ENCODE measurements at regions not wholly inside any gene's neighbourhood (a gene's known extent, or its start where the extent isn't known, plus 50 kb on each side); places are given as distances from the start of the nearest gene placed in this dataset.

DNA sequence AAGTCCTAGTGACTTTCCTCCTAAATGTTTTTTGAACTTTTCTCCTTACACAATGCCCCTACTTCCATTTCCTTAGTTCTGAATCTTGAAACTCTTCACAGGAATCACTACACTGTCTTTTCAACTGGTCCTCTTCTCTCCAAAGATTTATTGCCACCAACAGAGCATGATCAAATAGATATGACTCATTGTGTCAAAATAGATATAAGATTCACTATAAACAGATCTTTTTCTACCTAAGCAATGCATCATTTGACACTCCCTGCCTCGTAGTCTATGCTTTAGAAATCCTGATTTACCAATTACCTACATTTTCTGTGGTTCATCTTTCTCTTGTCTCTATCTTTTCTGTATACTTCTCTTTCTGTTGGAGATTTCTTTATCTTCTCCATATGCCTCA is 789.6 kb upstream of the SLIT2 start:
- no peak overlapping the region for H3K4me3 ChIP-seq (ENCODE audit: low read depth, low read length)
- no peak for DNase-seq (ENCODE audit: low read depth)
- TF ChIP-seq, protein P1, sequence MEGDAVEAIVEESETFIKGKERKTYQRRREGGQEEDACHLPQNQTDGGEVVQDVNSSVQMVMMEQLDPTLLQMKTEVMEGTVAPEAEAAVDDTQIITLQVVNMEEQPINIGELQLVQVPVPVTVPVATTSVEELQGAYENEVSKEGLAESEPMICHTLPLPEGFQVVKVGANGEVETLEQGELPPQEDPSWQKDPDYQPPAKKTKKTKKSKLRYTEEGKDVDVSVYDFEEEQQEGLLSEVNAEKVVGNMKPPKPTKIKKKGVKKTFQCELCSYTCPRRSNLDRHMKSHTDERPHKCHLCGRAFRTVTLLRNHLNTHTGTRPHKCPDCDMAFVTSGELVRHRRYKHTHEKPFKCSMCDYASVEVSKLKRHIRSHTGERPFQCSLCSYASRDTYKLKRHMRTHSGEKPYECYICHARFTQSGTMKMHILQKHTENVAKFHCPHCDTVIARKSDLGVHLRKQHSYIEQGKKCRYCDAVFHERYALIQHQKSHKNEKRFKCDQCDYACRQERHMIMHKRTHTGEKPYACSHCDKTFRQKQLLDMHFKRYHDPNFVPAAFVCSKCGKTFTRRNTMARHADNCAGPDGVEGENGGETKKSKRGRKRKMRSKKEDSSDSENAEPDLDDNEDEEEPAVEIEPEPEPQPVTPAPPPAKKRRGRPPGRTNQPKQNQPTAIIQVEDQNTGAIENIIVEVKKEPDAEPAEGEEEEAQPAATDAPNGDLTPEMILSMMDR (conservative IDR thresholded peaks at IDR 0.05; ENCODE audit: low read depth, low read length), result no peak

DNA sequence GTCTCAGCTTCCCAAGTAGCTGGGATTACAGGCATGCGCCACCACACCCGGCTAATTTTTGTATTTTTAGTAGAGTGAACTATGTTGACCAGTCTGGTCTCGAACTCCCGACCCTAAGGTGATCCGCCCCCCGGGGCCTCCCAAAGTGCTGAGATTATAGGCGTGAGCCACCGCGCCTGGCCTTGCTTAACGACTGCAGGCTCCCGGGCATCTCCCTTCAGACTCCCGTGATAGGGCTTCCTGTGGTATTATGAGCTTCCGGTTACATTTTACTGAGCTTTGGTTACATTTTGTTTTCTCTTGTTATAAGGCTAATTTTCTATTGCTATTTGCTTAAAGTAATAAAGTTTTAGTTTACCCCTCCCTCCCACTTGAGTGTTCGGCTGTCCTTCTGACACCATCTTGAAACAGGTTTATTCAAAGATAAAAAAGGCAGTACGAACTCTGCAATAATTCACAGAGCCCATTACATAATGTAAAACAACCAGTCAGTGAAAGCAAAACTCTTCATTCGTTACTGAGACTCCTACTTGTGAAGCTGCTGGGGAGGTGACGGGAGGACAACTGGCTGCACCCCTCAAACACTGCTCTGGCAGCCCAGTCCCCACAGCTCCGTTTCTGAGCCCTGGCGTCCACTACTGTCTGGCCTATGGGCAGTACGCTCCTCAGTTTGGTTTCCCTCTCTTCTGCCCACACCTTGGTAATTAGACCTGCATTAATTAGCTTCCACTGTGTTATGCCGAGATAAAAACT is 795.7 kb upstream of the SLIT2 start:
- no peak overlapping the region for H3K4me3 ChIP-seq (ENCODE audit: low read depth, low read length)
- no peak for DNase-seq (ENCODE audit: low read depth)
- TF ChIP-seq, protein P1 (conservative IDR thresholded peaks at IDR 0.05; ENCODE audit: low read depth, low read length), result no peak

DNA sequence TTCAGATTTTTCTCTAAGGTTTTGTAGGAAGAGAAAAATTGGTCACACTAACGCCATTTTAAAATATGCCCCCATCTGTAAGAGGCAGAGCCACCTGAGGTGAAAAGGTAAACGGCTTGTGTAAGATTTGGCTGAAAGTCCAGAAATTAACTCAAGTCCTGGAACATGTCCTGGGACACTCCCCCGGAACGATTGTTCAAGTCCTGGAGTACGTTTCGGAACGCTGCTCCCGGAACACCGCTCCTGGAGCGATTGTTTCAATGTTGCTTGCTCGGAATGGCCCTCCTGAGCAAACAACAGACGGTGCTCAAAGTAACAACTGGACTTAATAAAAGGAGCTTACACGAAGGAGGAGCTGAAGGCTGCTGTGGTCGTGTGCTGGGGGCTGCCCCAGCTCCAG is 796.5 kb upstream of the SLIT2 start:
- H3K4me3 ChIP-seq (ENCODE audit: low read depth, low read length), result no peak overlapping the region
- TF ChIP-seq, protein P1 (conservative IDR thresholded peaks at IDR 0.05; ENCODE audit: low read depth, low read length), result no peak
- DNase-seq (ENCODE audit: low read depth), result no peak

DNA sequence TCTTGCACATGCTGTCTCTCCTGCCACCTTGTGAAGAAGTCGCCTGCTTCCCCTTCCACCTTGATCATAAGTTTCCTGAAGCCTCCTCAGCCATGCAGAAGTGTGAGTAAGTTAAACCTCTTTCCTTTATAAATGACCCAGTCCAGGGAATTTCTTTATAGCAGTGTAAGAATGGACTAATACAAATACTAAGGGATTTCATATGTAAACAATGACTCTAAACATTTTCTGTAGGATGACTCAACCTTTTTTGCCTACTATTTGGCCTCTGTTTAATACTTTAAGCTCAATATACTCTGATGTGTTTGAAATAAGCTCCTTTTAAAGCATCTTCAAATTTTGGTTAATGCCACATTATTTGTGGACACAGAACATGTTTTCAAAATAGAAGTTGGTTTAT is 813.5 kb upstream of the SLIT2 start:
- TF ChIP-seq, protein P1 (conservative IDR thresholded peaks at IDR 0.05; ENCODE audit: low read depth, low read length), result no peak
- no peak overlapping the region for H3K4me3 ChIP-seq (ENCODE audit: low read depth, low read length)
- no peak for DNase-seq (ENCODE audit: low read depth)

DNA sequence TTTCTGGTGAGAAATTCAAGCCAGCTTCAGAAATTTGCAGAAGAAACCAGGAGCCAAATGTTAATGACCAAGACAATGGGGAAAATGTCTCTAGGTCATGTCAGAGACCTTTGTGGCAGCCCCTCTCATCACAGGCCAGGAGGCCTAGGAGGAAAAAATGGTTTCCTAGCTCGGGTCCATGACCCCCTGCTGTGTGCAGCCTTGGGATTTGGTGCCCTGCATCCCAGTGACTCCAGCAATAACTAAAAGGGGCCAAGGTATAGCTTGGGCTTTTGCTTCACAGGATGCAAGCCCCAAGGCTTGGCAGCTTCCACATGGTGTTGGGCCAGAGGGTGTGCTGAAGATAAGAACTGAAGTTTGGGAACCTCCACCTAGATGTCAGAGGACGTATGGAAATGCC is 814.7 kb upstream of the SLIT2 start:
- DNase-seq (ENCODE audit: low read depth), result no peak
- no peak overlapping the region for H3K4me3 ChIP-seq (ENCODE audit: low read depth, low read length)
- TF ChIP-seq, protein P1 (conservative IDR thresholded peaks at IDR 0.05; ENCODE audit: low read depth, low read length), result no peak

DNA sequence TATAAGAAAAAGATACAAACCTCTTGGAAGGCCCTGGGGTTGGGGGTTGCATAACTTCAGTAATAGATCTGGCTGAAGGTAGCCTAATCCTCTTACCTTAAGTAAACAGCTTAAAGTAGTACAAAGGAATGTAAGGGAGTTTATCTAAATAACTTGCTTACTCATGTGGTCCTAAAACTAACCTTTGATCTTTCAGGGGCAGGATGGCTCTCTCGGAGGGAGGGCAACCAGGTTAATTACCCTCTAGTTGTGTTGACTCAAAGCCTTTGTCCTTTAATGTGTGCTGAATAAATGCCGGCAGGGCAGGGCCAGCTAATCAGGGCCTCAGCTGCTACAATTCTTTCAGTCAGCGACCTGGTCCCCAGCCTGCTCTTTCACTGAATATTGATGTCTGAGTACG is 822.0 kb upstream of the SLIT2 start:
- DNase-seq (ENCODE audit: low read depth), result no peak
- TF ChIP-seq, protein P1 (conservative IDR thresholded peaks at IDR 0.05; ENCODE audit: low read depth, low read length), result no peak

DNA sequence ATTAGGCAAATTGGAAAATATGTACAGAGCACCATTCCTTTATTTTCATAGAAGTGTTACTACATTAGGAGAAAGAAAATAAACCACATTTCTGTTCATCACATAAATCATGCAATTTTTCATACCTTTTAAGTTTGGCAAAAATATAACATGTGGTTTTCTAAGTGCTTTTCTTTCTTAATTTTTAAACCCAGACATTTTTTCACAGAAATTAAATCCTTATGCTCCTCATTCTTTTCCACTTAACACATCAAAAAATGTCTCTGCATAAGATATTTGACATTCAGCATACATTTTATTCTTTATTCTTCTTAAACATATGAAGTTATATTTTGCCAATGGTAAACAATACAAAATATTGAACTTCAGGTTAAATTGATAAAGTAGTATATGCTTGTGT is 826.6 kb upstream of the SLIT2 start:
- DNase-seq (ENCODE audit: low read depth), result no peak
- TF ChIP-seq, protein P1 (conservative IDR thresholded peaks at IDR 0.05; ENCODE audit: low read depth, low read length), result no peak
- no peak overlapping the region for H3K4me3 ChIP-seq (ENCODE audit: low read depth, low read length)

More for the DNA sequence above, 822.0 kb upstream of the SLIT2 start:
- H3K4me3 ChIP-seq (ENCODE audit: low read depth, low read length), result no peak overlapping the region
